Kidney (tissue), 13 donors: ENCODE measurements at regions not wholly inside any gene's neighbourhood (a gene's known extent, or its start where the extent isn't known, plus 50 kb on each side); places are given as distances from the start of the nearest gene placed in this dataset.
A peak's percentile ranks its signal among the peaks of the same experiment; 100 is the strongest.

Experiments used
- DNase-seq, 5 donors: peaks; one replicate each; pipeline ENCODE4 v3.0.0-alpha.2; 2013 to 2020
- FAIRE-seq: peaks from 2 replicates; lab custom pipeline; 2012; peaks lifted over from hg19 to GRCh38; lab: Jason Lieb, UNC
- H3K27ac ChIP-seq, 2 donors: one replicate each; pipeline ENCODE4 v1.7.0; 2013; ENCODE audit warnings: low read depth in 2 of 2, low read length in 2 of 2, inconsistent platforms in 1 of 2
- H3K27me3 ChIP-seq: one replicate; pipeline ENCODE4 v1.7.1; 2013; ENCODE audit warnings: low read length, inconsistent platforms; ENCODE audit not compliant: control insufficient read depth, insufficient read depth
- H3K36me3 ChIP-seq, 3 donors: one replicate each; pipeline versions ENCODE4 v1.7.0 to v1.7.1; 2013; ENCODE audit warnings: low read length in 3 of 3, control low read depth in 1 of 3, inconsistent platforms in 1 of 3; ENCODE audit not compliant: insufficient read depth in 3 of 3, control insufficient read depth in 2 of 3
- H3K4me1 ChIP-seq, 3 donors: one replicate each; pipeline versions ENCODE4 v1.7.0 to v1.7.1; 2013; ENCODE audit warnings: low read length in 3 of 3, inconsistent platforms in 1 of 3, low read depth in 1 of 3; ENCODE audit not compliant: control insufficient read depth in 2 of 3, insufficient read depth in 2 of 3
- H3K4me3 ChIP-seq, 3 donors: one replicate each; pipeline versions ENCODE4 v1.7.0 to v1.8.1; 2013; ENCODE audit warnings: low read length in 3 of 3, control low read depth in 1 of 3, inconsistent platforms in 1 of 3
- H3K9ac ChIP-seq, 3 donors: one replicate each; pipeline versions ENCODE4 v1.7.0 to v1.7.1; 2013; ENCODE audit warnings: low read length in 3 of 3, control low read depth in 1 of 3, inconsistent platforms in 1 of 3
- H3K9me3 ChIP-seq, 3 donors: one replicate each; pipeline versions ENCODE4 v1.7.0 to v1.7.1; 2013; ENCODE audit warnings: low read length in 3 of 3, control low read depth in 1 of 3, inconsistent platforms in 1 of 3; ENCODE audit not compliant: control insufficient read depth in 2 of 3, insufficient read depth in 1 of 3
- intact Hi-C: fragments of 100-400 bp; cut with DNase I; formaldehyde crosslinking; loops from one replicate; pipeline ENCODE4 v1.11.1; 2022
- TF ChIP-seq, protein P1 (sequence below): IDR thresholded peaks from 3 replicates; pipeline ENCODE4 v1.5.1; 2012; ENCODE audit warnings: mild to moderate bottlenecking, moderate library complexity, borderline replicate concordance; ENCODE audit not compliant: insufficient read depth; ENCODE audit errors: extremely low read depth
- donor health status: control.
- donor health status: control.
- donor health status: control.
- donor health status: control.
- donor health status: control.
- donor health status: DM: yes; HTN: yes; CAD: no.
- donor health status: Normal renal cell carcinoma (clear cell type).

DNA sequence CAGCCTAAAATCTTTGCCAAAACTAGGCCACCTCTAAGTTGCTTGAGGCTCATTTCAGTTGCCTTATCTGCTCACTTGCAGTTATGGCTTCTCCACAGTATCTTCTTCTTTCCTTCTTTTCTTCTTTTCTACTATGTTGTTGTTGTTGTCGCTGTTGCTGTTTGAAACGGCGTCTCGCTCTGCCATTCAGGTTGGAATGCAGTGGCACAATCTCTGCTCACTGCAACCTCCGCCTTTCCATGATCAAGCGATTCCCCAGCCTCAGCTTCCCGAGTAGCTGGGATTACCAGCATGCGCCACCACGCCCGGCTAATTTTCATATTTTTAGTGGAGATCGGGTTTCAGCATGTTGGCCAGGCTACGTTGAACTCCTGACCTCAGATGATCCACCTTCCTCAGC is 210.8 kb upstream of the NR2F2 start:
- Histone ChIP-seq H3K9me3 (no peaks in the 10 kb centered on the region), H3K4me1 (peaks cover 0 to 8% (median 0%) of the 10 kb centered on the region in 3 donors), H3K9ac (no peak overlapping the region), H3K27me3 (no peaks in the 10 kb centered on the region), H3K27ac (no peak overlapping the region), H3K4me3 (no peak overlapping the region), H3K36me3 (no peaks in the 10 kb centered on the region)
- TF ChIP-seq, protein P1, sequence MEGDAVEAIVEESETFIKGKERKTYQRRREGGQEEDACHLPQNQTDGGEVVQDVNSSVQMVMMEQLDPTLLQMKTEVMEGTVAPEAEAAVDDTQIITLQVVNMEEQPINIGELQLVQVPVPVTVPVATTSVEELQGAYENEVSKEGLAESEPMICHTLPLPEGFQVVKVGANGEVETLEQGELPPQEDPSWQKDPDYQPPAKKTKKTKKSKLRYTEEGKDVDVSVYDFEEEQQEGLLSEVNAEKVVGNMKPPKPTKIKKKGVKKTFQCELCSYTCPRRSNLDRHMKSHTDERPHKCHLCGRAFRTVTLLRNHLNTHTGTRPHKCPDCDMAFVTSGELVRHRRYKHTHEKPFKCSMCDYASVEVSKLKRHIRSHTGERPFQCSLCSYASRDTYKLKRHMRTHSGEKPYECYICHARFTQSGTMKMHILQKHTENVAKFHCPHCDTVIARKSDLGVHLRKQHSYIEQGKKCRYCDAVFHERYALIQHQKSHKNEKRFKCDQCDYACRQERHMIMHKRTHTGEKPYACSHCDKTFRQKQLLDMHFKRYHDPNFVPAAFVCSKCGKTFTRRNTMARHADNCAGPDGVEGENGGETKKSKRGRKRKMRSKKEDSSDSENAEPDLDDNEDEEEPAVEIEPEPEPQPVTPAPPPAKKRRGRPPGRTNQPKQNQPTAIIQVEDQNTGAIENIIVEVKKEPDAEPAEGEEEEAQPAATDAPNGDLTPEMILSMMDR: no peak
- intact Hi-C loops: no loop called here
- peak in 2 of 5 donors; percentile 14 to 20 for DNase-seq
- FAIRE-seq: no peak

- TF ChIP-seq, protein P1: no peak
- Histone ChIP-seq H3K9me3 (no peaks in the 10 kb centered on the region), H3K36me3 (no peaks in the 10 kb centered on the region)
These were observed 209.2 kb upstream of the NR2F2 start for GRCh38 chr15:96121086-96121920.

GRCh38 chr15:96122077-96123027 is 208.1 kb upstream of the NR2F2 start:
- H3K9me3 ChIP-seq: no peaks in the 10 kb centered on the region
- no peaks in the 10 kb centered on the region for H3K27me3 ChIP-seq
- peaks cover 0 to 8% (median 0%) of the 10 kb centered on the region in 3 donors for H3K4me1 ChIP-seq
- no peaks in the 10 kb centered on the region for H3K36me3 ChIP-seq
- no peak overlapping the region for H3K9ac ChIP-seq
- H3K4me3 ChIP-seq: no peak overlapping the region
- intact Hi-C loops: no loop called here
- no peak overlapping the region for H3K27ac ChIP-seq
- no peak for FAIRE-seq
- TF ChIP-seq, protein P1: no peak
- no peak for DNase-seq

More at GRCh38 chr15:96121086-96121920, 209.2 kb upstream of the NR2F2 start:
- Histone ChIP-seq H3K4me1 (peaks cover 0 to 8% (median 0%) of the 10 kb centered on the region in 3 donors), H3K4me3 (no peak overlapping the region), H3K9ac (no peak overlapping the region), H3K27me3 (no peaks in the 10 kb centered on the region), H3K27ac (no peak overlapping the region)
- DNase-seq (peak in 1 of 5 donors; percentile 29), FAIRE-seq (no peak)
- intact Hi-C loops: no loop called here
